ENCODE measurements at regions not wholly inside any gene's neighbourhood (a gene's known extent, or its start where the extent isn't known, plus 50 kb on each side); places are given as distances from the start of the nearest gene placed in this dataset.
"Not testable (repeated sequence)": the region's sequence is repeated elsewhere in the genome, so short reads cannot be mapped to it uniquely, and the experiment has no call there.

GRCh38 chr17:14460516-14461226 is 159.8 kb downstream of the HS3ST3B1 start:
- DNase-seq: no peak

GRCh38 chr17:14459955-14460354 is 159.1 kb downstream of the HS3ST3B1 start:
- DNase-seq: no peak

GRCh38 chr17:14458724-14459123 is 157.8 kb downstream of the HS3ST3B1 start:
- DNase-seq: no peak

- DNase-seq: no peak
Measured at GRCh38 chr17:14454746-14455145, 153.9 kb downstream of the HS3ST3B1 start.

- DNase-seq: no peak
Measured at GRCh38 chr17:14452856-14453255, 152.0 kb downstream of the HS3ST3B1 start.

- DNase-seq: no peak
Measured at GRCh38 chr17:14451729-14452191, 150.9 kb downstream of the HS3ST3B1 start.

- no peak for DNase-seq
Measured at GRCh38 chr17:14448818-14449217, 147.9 kb downstream of the HS3ST3B1 start.

GRCh38 chr17:14446825-14447224 is 145.9 kb downstream of the HS3ST3B1 start:
- no peak for DNase-seq

- no peak for DNase-seq
Measured at GRCh38 chr17:14444915-14445314, 144.0 kb downstream of the HS3ST3B1 start.

- DNase-seq: no peak
Measured at GRCh38 chr17:14442798-14443528, 142.1 kb downstream of the HS3ST3B1 start.

- no peak for DNase-seq
Measured at GRCh38 chr17:14437176-14437575, 136.3 kb downstream of the HS3ST3B1 start.

GRCh38 chr17:14436266-14436665 is 135.4 kb downstream of the HS3ST3B1 start:
- no peak for DNase-seq

- no peak for DNase-seq
Measured at GRCh38 chr17:14434506-14434905, 133.6 kb downstream of the HS3ST3B1 start.

- DNase-seq: no peak
Measured at GRCh38 chr17:14432079-14432478, 131.2 kb downstream of the HS3ST3B1 start.

GRCh38 chr17:14429084-14429483 is 128.2 kb downstream of the HS3ST3B1 start:
- no peak for DNase-seq

GRCh38 chr17:14428648-14429029 is 127.8 kb downstream of the HS3ST3B1 start:
- DNase-seq: peak; percentile 33

GRCh38 chr17:14427900-14428647 is 127.2 kb downstream of the HS3ST3B1 start:
- peak; percentile 77 for DNase-seq

- DNase-seq: not testable (repeated sequence)
Measured at GRCh38 chr17:14423156-14423555, 122.3 kb downstream of the HS3ST3B1 start.

GRCh38 chr17:14417336-14417735 is 116.5 kb downstream of the HS3ST3B1 start:
- no peak for DNase-seq

- no peak for DNase-seq
Measured at GRCh38 chr17:14409292-14409691, 108.4 kb downstream of the HS3ST3B1 start.

GRCh38 chr17:14407541-14407940 is 106.7 kb downstream of the HS3ST3B1 start:
- DNase-seq: no peak

GRCh38 chr17:14405189-14405588 is 104.3 kb downstream of the HS3ST3B1 start:
- no peak for DNase-seq

Data from activated CD4-positive, alpha-beta T cell treated with anti-CD3 and anti-CD28 coated beads, Interleukin-2, Interleukin-6, amounts not matched to agents 100 ng/mL and 50 ng/mL, durations not matched to agents 16 hours and 8 hours (primary cell).